ENCODE measurements at regions not wholly inside any gene's neighbourhood (a gene's known extent, or its start where the extent isn't known, plus 50 kb on each side); places are given as distances from the start of the nearest gene placed in this dataset.

- TF ChIP-seq CTCF (IDR thresholded peaks at IDR 0.05; ENCODE audit: low read depth, low read length), result no peak
- TF ChIP-seq POLR2A (IDR thresholded peaks at IDR 0.05; ENCODE audit: extremely low read depth, insufficient read length), result no peak
- no peak for TF ChIP-seq MAX (IDR thresholded peaks at IDR 0.05; ENCODE audit: low read depth, low read length)
- TF ChIP-seq MYC (IDR thresholded peaks at IDR 0.05; ENCODE audit: low read depth, low read length), result no peak
These were observed 1258.1 kb upstream of the TMEM132C start for GRCh38 chr12:127008755-127009403.
